Activated effector memory CD4-positive, alpha-beta T cell treated with anti-CD3 and anti-CD28 coated beads, Interleukin-2, amount 50 U/mL, for 16 hours (primary cell): ENCODE measurements at regions not wholly inside any gene's neighbourhood (a gene's known extent, or its start where the extent isn't known, plus 50 kb on each side); places are given as distances from the start of the nearest gene placed in this dataset.
"Not testable (repeated sequence)": the region's sequence is repeated elsewhere in the genome, so short reads cannot be mapped to it uniquely, and the experiment has no call there.

Source experiments
- DNase-seq: peaks from one replicate; pipeline ENCODE4 v3.0.0-alpha.2; 2020

GRCh38 chr12:126404293-126404881, 1339.2 kb downstream of the AACS start:
- no peak for DNase-seq

GRCh38 chr12:126418400-126418799, 1353.2 kb downstream of the AACS start:
- DNase-seq: no peak

GRCh38 chr12:126419131-126419530, 1353.9 kb downstream of the AACS start:
- no peak for DNase-seq

- DNase-seq: no peak
Measured at GRCh38 chr12:126424696-126425095, 1359.5 kb downstream of the AACS start.

GRCh38 chr12:126425264-126425663, 1360.0 kb downstream of the AACS start:
- no peak for DNase-seq

- no peak for DNase-seq
Measured at GRCh38 chr12:126428769-126429168, 1363.5 kb downstream of the AACS start.

GRCh38 chr12:126430921-126431320, 1365.7 kb downstream of the AACS start:
- DNase-seq: no peak

GRCh38 chr12:126431767-126432166, 1366.5 kb downstream of the AACS start:
- DNase-seq: no peak

GRCh38 chr12:126432780-126433179, 1367.5 kb downstream of the AACS start:
- no peak for DNase-seq

- DNase-seq: no peak
Measured at GRCh38 chr12:126434412-126434985, 1369.3 kb downstream of the AACS start.

- no peak for DNase-seq
Measured at GRCh38 chr12:126436041-126436440, 1370.8 kb downstream of the AACS start.

GRCh38 chr12:126437934-126438333, 1372.7 kb downstream of the AACS start:
- DNase-seq: no peak

- no peak for DNase-seq
Measured at GRCh38 chr12:126443977-126444376, 1378.7 kb downstream of the AACS start.

GRCh38 chr12:126447346-126447745, 1382.1 kb downstream of the AACS start:
- no peak for DNase-seq

- no peak for DNase-seq
Measured at GRCh38 chr12:126451809-126452208, 1386.6 kb downstream of the AACS start.

GRCh38 chr12:126452686-126453085, 1387.5 kb downstream of the AACS start:
- not testable (repeated sequence) for DNase-seq

GRCh38 chr12:126454581-126454980, 1389.3 kb downstream of the AACS start:
- DNase-seq: no peak

GRCh38 chr12:126457776-126458175, 1392.5 kb downstream of the AACS start:
- DNase-seq: no peak

GRCh38 chr12:126464153-126464552, 1398.9 kb downstream of the AACS start:
- no peak for DNase-seq

- DNase-seq: no peak
Measured at GRCh38 chr12:126469211-126469610, 1404.0 kb downstream of the AACS start.

- DNase-seq: no peak
Measured at GRCh38 chr12:126474703-126475102, 1409.5 kb downstream of the AACS start.

GRCh38 chr12:126480451-126480850, 1415.2 kb downstream of the AACS start:
- DNase-seq: no peak

GRCh38 chr12:126481688-126482087, 1416.5 kb downstream of the AACS start:
- no peak for DNase-seq

- DNase-seq: no peak
Measured at GRCh38 chr12:126482238-126482889, 1417.1 kb downstream of the AACS start.
